Right ventricle myocardium superior (tissue), 1 donor: ENCODE measurements at regions not wholly inside any gene's neighbourhood (a gene's known extent, or its start where the extent isn't known, plus 50 kb on each side); places are given as distances from the start of the nearest gene placed in this dataset.

Experiments used
- ATAC-seq: fragments of 200-7000 bp; cut with Tn5 transposase; one replicate; pipeline ENCODE4 v1.9.1; 2020; ENCODE audit warnings: mild to moderate bottlenecking; ENCODE audit not compliant: poor library complexity
- DNase-seq: peaks from one replicate; pipeline ENCODE4 v3.0.0-alpha.2; 2020
- intact Hi-C: fragments of 100-400 bp; cut with DNase I; formaldehyde crosslinking; loops from one replicate; pipeline ENCODE4 v1.11.2; 2022
- donor health status: DM: no; HTN: yes; CAD: no; lungs with severe emphysema.

- no peak for ATAC-seq
- no peak for DNase-seq
- intact Hi-C loops: no loop called here
These were observed 504.9 kb downstream of the SH2D4B start for GRCh38 chr10:81042647-81043046.

- ATAC-seq (no peak), DNase-seq (no peak)
- intact Hi-C loops: no loop called here
These were observed 527.8 kb downstream of the SH2D4B start for GRCh38 chr10:81065474-81065873.

GRCh38 chr10:81068460-81068859 lies 530.8 kb downstream of the SH2D4B start:
- ATAC-seq (no peak), DNase-seq (no peak)
- intact Hi-C loops: no loop called here

GRCh38 chr10:81071087-81071796 lies 533.5 kb downstream of the SH2D4B start:
- no peak for ATAC-seq
- DNase-seq: no peak
- intact Hi-C loops: no loop called here

GRCh38 chr10:81073155-81073554 lies 535.5 kb downstream of the SH2D4B start:
- intact Hi-C loops: no loop called here
- ATAC-seq: no peak

GRCh38 chr10:81081887-81082620 lies 544.4 kb downstream of the SH2D4B start:
- no peak for ATAC-seq
- intact Hi-C loops: no loop called here
- DNase-seq: no peak

More at GRCh38 chr10:81073155-81073554, 535.5 kb downstream of the SH2D4B start:
- DNase-seq: no peak

GRCh38 chr10:81082621-81083376 lies 545.1 kb downstream of the SH2D4B start:
- no peak for ATAC-seq
- intact Hi-C loops: no loop called here
- no peak for DNase-seq

GRCh38 chr10:81093056-81093455 lies 555.4 kb downstream of the SH2D4B start:
- intact Hi-C loops: no loop called here
- DNase-seq (no peak), ATAC-seq (no peak)

GRCh38 chr10:81095238-81095637 lies 557.5 kb downstream of the SH2D4B start:
- ATAC-seq: no peak
- intact Hi-C loops: no loop called here
- DNase-seq: no peak

- DNase-seq (no peak), ATAC-seq (no peak)
- intact Hi-C loops: no loop called here
These were observed 558.9 kb downstream of the SH2D4B start for GRCh38 chr10:81096558-81096957.

GRCh38 chr10:81101062-81101461 lies 563.4 kb downstream of the SH2D4B start:
- no peak for DNase-seq
- ATAC-seq: no peak
- intact Hi-C loops: no loop called here

GRCh38 chr10:81104494-81104893 lies 566.8 kb downstream of the SH2D4B start:
- intact Hi-C loops: no loop called here
- no peak for DNase-seq

GRCh38 chr10:81108516-81109199 lies 571.0 kb downstream of the SH2D4B start:
- no peak for ATAC-seq

More at GRCh38 chr10:81104494-81104893, 566.8 kb downstream of the SH2D4B start:
- ATAC-seq: no peak

GRCh38 chr10:81109200-81109752 lies 571.6 kb downstream of the SH2D4B start:
- no peak for DNase-seq
- intact Hi-C loops: no loop called here
- ATAC-seq: no peak

More at GRCh38 chr10:81108516-81109199, 571.0 kb downstream of the SH2D4B start:
- no peak for DNase-seq
- intact Hi-C loops: no loop called here

GRCh38 chr10:81116201-81116600 lies 578.5 kb downstream of the SH2D4B start:
- DNase-seq (no peak), ATAC-seq (no peak)
- intact Hi-C loops: no loop called here

GRCh38 chr10:81116990-81117389 lies 579.3 kb downstream of the SH2D4B start:
- ATAC-seq (no peak), DNase-seq (no peak)
- intact Hi-C loops: no loop called here

- no peak for DNase-seq
- intact Hi-C loops: no loop called here
- ATAC-seq: no peak
These were observed 590.2 kb downstream of the SH2D4B start for GRCh38 chr10:81127931-81128330.

- intact Hi-C loops: no loop called here
- ATAC-seq: no peak
These were observed 592.3 kb downstream of the SH2D4B start for GRCh38 chr10:81130014-81130413.

GRCh38 chr10:81135851-81136250 lies 598.1 kb downstream of the SH2D4B start:
- DNase-seq: no peak
- no peak for ATAC-seq
- intact Hi-C loops: no loop called here

More at GRCh38 chr10:81130014-81130413, 592.3 kb downstream of the SH2D4B start:
- DNase-seq: no peak
